ENCODE measurements at regions not wholly inside any gene's neighbourhood (a gene's known extent, or its start where the extent isn't known, plus 50 kb on each side); places are given as distances from the start of the nearest gene placed in this dataset.
"Not testable (repeated sequence)": the region's sequence is repeated elsewhere in the genome, so short reads cannot be mapped to it uniquely, and the experiment has no call there.

GRCh38 chr10:8396675-8397074 is 342.2 kb downstream of the GATA3 start:
- no peak for DNase-seq

- no peak for DNase-seq
Measured at GRCh38 chr10:8398771-8399170, 344.3 kb downstream of the GATA3 start.

GRCh38 chr10:8400151-8400550 is 345.7 kb downstream of the GATA3 start:
- no peak for DNase-seq

GRCh38 chr10:8400892-8401291 is 346.4 kb downstream of the GATA3 start:
- no peak for DNase-seq

DNA sequence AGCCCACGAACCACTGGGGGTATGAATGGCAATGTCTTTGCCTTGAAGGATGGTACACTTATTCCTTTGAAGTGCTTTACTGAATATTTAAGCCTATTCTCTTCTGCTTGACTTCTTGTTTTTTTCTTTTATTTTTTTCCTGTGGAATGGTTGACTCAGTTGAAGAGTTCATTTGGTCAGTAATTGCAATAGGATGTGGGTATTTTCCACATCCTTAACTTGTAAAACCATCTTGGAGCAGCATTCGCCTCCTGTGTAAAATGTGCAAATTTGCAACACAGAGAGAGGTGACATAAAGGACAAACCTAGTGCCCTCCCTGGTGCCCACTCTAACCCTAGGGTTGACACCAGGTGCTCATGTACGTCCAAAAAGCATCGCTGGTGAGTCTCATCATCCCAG is 347.0 kb downstream of the GATA3 start:
- DNase-seq, result no peak

DNA sequence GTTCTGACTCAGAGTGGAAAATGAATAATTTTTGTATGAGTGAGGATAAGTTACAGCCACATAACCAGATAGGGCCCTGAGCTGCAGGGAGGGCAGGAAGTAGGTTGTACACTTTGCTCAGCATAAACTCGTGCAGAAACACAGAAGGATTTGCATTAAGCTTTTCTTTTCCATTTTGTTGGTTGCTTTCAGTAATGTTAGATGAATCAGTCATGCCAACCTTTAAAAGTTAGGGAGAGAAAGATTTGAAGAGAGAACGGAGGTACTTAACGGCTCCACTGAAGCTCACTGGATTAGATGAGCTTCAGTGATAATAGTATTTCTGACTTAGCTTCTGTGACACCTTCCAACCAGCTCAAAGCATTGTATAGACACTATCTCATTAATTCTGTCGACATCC is 348.1 kb downstream of the GATA3 start:
- no peak for DNase-seq

- DNase-seq, result no peak
Measured at GRCh38 chr10:8403711-8404371, 349.4 kb downstream of the GATA3 start.

DNA sequence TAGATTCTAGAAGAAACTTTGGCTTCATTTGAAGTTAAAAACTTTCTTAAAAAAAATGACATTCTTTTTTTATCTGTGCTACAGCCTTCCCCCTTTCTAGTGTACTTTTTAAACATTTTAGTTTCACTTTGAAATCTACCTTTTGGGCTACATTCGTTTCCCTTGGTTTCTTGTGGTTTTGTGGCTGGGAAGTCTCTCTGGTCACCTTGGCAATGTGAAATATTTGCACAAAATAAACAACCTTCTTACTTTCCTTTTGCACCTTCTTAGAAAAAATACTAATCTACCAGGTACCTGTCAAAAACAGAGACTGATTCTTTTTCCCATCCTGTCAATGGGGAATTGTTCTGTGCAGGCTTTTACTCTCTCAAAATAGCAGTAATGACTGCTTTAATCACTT is 350.2 kb downstream of the GATA3 start:
- no peak for DNase-seq

DNA sequence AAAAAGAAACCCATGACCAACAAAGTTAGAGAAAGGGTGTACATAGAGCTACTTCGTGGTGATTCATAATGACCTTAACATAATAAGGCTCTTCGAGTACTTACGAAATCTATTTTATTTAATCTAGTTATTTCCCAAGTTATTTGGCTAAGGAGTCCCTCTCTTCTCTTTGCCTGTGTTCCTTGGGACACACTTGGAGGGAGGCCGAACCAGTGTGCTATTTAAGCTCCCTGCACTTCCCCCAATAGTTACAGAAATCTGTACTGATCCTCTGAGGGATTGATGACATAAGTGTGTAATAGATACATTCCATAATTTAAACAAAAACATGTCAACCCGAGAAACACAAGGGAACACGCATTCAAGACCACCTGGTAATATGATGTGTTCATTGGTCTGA is 351.1 kb downstream of the GATA3 start:
- no peak for DNase-seq

- DNase-seq, result no peak
Measured at GRCh38 chr10:8407501-8408021, 353.1 kb downstream of the GATA3 start.

DNA sequence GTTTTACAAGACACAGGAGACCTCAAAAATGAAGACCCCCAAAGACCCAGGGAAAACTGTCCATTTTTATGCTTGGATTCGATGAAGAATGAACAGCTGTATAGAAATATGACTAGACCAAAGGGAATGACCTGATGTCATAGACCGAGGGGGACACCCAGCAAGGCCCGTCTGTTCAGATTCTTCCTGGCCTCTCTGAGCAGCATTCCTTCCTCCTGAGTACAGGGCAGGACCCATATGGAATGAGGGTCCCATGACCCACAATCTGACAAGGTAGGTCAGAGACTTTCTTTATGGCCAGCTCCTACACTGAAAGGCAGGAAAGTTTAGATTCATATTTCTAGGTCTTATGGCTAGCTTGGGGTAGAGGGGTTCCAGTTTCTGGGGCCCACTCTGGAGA is 356.0 kb downstream of the GATA3 start:
- no peak for DNase-seq

GRCh38 chr10:8412541-8412940 is 358.1 kb downstream of the GATA3 start:
- DNase-seq, result no peak

DNA sequence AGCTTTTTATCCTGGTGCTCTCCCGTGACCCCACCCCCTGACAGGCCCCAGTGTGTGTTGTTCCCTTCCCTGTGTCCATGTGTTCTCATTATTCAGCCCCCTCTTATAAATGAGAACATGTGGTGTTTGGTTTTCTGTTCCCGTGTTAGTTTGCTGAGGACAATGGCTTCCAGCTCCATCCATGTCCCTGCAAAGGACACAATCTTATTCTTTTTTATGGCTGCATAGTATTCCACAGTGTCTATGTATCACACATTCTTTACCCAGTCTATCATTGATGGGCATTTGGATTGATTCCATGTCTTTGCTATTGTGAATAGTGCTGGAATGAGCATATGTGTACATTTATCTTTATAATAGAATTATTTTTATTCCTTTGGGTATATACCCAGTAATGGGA is 360.5 kb downstream of the GATA3 start:
- not testable (repeated sequence) for DNase-seq

DNA sequence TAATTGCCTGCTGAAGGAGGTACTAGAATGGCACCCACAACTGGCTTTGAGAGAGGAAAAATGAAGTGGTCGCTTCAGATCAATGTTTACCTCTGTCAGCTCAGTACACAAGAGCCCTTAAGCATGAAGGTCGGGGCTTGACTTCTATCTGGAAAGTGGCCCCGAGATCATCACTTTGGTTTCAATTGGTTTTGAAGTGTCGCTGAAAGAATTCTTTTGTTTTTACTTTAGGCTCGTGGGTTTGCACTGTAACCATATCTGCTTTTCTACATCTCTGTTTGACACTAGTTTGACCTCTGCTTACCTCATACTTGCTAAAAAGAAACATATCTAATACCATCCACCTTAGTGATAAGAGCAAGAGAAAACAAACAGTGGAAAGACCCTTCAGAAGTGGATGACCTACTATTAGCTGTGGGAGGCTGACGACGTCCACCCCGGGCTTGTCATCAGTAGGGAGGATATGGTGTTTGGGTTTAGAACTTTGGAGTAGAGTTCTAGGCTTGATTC is 361.8 kb downstream of the GATA3 start:
- no peak for DNase-seq

- no peak for DNase-seq
Measured at GRCh38 chr10:8416760-8417159, 362.3 kb downstream of the GATA3 start.

DNA sequence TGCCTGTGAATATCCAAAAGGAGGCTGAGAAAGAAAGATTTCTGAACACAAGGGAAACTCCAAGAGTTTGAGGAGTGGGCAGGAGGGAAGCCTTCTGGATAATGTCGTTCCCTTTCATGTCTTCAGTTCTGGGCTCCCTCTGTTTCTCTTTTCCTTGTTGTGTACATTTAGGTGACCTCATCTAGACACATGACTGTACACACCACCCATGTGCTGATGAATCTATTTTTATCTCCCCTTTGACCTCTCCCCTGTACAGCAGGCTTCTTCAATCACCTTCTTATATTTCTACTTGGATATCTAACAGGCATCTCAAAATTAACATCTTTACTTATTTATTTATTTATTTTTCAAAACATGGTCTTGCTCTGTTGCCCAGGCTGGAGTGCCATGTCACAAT is 363.1 kb downstream of the GATA3 start:
- DNase-seq, result no peak

GRCh38 chr10:8418631-8419030 is 364.1 kb downstream of the GATA3 start:
- no peak for DNase-seq

DNA sequence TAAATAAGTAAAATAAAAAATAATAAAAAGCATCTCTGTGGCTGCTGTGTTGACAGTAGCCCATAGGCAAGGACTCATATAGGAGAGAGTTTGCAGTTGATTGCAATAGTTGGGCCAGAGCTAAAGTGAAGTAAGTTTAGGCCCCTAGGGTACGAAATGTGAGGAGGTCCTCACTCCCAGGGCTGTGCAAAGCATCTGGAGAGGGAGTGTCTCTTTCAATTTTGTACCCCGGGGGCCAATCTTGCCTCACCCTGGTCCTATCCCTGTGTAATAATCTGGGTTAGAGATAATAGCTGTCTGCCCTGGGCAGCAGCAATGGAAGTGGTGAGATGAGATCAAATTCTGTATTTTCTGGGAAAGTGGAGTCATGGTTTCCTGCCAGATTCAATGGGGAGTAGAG is 365.7 kb downstream of the GATA3 start:
- no peak for DNase-seq

- no peak for DNase-seq
Measured at GRCh38 chr10:8424555-8425211, 370.2 kb downstream of the GATA3 start.

DNA sequence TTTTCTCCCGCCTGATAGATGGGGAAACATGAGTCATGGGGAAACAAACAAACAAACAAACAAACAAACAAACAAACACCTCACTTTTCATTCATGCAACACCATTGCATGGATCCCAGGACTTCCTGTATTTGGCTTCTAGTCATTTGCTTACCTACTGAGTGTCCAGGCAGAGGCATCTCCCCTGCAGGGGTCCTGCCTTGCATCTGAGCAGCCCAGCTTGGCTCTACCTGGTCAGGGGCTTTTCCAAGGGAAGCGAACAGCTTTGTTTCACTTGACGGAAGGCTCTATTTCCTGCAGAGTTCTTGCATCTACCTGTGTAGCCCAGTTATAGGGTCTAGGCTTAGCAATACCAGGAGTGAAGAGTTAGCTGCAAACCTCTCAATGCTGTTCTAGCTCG is 374.2 kb downstream of the GATA3 start:
- no peak for DNase-seq

DNA sequence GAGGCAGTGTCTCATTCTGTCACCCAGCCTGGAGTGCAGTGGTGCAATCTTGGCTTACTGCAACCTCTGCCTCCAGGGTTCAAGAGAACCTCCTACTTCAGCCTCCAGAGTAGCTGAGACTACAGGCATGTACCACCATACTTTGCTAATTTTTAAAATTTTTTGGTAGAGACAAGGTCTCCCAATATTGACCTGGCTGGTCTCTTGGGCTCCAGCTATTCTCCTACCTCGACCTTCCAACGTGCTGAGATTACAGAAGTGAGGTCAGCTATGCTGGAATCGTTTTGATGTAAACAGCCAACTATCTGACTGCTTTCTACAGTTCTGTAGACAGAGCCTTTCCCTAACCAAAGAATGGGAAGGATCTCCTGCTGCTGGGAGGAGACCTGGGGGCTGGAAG is 375.8 kb downstream of the GATA3 start:
- DNase-seq, result no peak

- DNase-seq, result no peak
Measured at GRCh38 chr10:8431511-8431910, 377.0 kb downstream of the GATA3 start.

DNA sequence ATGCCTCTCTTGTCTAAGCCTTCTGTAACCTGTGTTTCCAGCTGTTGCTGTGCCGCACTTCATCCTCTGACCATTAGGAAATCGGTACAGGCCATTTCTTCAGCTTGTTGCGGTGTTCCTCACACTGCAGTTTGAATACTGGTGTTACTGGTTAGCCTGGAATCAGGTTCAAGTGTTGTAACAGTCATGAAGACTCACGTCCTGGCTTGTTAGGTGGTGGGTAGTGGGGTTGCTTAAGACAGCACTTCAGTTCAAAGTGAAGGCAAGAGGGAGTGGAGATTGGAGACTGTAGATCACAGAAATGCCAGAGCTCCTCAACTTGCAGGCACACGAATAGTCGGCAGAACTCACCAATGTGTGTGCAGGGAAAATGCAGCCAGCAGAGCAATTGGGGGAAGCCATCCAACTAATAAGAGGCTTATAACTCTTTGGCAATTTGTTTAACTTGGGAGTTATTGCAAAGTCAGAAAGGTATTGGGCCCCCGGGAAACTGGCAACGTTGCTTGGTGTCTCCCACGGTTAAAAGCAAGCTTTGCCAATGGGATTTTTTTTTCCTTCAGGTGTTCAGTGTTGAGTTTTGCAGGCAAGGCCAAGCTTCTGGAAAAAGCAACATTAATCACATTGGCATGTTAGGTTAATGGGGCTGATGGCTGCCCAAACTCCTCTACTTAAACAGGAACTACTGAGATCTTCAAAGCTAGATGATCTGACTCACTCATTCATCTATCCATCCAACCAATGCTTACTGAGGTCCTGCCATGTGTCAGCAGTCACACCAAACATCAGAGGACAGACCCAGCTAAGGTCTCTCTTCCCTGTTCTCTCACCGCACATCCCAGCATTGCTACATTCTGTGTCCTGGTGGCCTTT is 380.9 kb downstream of the GATA3 start:
- DNase-seq, result no peak

DNA sequence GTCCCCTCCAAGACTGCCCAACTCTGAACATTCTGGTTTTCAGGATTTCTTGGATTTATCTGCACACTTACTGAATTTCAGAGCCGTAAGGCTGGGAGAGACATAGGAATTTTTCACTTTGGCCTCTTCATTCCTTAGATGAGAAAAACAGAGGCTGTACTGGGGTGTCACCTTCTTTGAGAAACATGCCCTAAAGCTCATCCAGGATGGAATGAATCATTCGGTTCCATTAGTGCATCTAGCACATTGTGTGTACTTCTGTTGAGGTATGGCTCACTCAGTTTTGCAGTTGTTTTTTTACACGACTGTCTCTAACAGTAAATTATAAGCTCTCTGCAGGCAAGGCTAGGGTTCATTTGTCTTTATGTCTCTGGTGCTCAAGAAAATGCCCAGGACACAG is 383.4 kb downstream of the GATA3 start:
- DNase-seq, result no peak

Data from DMS53 (cell line).